GM10248 (cell line): ENCODE measurements at regions not wholly inside any gene's neighbourhood (a gene's known extent, or its start where the extent isn't known, plus 50 kb on each side); places are given as distances from the start of the nearest gene placed in this dataset.
"Not testable (repeated sequence)": the region's sequence is repeated elsewhere in the genome, so short reads cannot be mapped to it uniquely, and the experiment has no call there.

Experiments used
- CTCF ChIA-PET: fragments of 300-600 bp; sonication (Branson Sonifier 250); formaldehyde crosslinking; extraction: SDS; loops from one replicate; lab custom pipeline; 2021; ENCODE audit warnings: antibody characterized with exemption; lab: Yijun Ruan, JAX
- POLR2A ChIA-PET: fragments of 350-650 bp; sonication (Branson Sonifier 250); formaldehyde crosslinking; extraction: SDS; loops from one replicate; lab custom pipeline; 2020; ENCODE audit warnings: antibody characterized with exemption; lab: Yijun Ruan, JAX
- DNase-seq: peaks from one replicate; pipeline ENCODE4 v3.0.0; 2012; ENCODE audit errors: extremely low spot score
- TF ChIP-seq, protein P1 (sequence below): IDR thresholded peaks from 2 replicates; pipeline ENCODE4 v1.5.1; 2012; ENCODE audit warnings: mild to moderate bottlenecking, low read depth; ENCODE audit errors: extremely low read depth, missing control alignments, control extremely low read depth

DNA sequence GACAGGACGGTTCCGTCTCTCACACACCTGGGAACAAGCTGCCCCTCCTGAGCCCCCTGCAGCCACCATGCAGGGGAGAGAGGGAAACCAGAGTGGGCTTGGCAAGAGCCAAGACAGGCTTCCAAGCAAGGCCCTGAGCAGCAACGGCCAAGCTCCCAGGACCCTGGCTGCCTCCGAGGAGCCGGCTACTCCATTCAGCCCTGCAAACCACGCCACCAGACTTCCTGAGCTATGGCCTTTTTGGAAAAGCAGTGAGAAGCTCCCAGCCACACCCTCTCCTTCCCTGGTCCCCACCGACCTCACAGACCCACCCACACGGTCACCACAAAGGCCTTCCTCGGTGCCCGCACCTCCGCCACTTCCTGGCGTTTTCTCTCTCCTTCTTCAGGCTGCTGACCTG lies 479.0 kb downstream of the BRD1 start:
- no peak for DNase-seq
- ChIA-PET POLR2A (no interaction called here), CTCF (no interaction called here)
- TF ChIP-seq, protein P1, sequence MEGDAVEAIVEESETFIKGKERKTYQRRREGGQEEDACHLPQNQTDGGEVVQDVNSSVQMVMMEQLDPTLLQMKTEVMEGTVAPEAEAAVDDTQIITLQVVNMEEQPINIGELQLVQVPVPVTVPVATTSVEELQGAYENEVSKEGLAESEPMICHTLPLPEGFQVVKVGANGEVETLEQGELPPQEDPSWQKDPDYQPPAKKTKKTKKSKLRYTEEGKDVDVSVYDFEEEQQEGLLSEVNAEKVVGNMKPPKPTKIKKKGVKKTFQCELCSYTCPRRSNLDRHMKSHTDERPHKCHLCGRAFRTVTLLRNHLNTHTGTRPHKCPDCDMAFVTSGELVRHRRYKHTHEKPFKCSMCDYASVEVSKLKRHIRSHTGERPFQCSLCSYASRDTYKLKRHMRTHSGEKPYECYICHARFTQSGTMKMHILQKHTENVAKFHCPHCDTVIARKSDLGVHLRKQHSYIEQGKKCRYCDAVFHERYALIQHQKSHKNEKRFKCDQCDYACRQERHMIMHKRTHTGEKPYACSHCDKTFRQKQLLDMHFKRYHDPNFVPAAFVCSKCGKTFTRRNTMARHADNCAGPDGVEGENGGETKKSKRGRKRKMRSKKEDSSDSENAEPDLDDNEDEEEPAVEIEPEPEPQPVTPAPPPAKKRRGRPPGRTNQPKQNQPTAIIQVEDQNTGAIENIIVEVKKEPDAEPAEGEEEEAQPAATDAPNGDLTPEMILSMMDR, result no peak

DNA sequence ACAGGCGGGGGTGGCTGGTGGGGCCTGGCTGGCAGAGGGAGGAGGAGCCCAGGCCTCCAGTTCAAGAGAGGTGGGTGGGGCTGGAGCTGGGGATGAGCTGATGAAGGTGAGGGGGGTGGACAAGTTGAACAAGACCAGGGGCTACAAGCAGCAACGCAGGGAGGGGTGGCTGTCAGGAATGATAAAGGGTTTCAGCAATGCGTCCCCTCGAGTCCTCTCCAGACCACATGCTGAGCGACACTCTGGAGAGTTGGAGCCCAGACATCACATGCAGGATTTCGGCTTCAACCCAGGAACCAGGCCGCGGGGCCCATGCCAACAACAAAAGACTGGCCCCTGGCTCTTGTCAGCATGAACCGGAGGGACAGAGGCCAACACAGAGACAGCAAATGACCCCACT lies 480.3 kb downstream of the BRD1 start:
- TF ChIP-seq, protein P1, result no peak
- CTCF ChIA-PET, result no interaction called here
- no peak for DNase-seq
- POLR2A ChIA-PET, result no interaction called here

DNA sequence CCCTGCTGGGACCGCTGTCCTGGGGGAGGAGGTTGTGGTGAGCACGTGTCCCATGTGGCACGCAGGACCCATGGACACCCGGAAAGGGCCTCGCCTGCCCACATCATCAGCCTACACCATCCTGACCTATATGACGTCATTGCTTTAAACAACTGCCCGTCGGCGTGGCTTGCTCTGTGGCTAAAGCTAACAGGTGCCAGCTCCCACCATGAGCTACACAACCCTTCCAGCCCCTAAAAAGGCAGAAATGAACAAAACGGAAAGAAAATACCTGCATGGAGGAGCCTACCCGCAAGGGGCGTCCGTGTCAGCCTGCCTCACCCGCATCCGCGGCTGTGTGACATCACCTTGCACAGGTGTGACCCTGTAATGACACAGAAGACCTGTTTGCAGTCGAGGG lies 481.8 kb downstream of the BRD1 start:
- TF ChIP-seq, protein P1, result no peak
- POLR2A ChIA-PET, result no interaction called here
- CTCF ChIA-PET, result interaction anchor here (1.4 kb wide), 1 partner anchor 10 kb away, joined by 3 read pairs; no protein-coding TSS in a partner anchor
- no peak for DNase-seq

DNA sequence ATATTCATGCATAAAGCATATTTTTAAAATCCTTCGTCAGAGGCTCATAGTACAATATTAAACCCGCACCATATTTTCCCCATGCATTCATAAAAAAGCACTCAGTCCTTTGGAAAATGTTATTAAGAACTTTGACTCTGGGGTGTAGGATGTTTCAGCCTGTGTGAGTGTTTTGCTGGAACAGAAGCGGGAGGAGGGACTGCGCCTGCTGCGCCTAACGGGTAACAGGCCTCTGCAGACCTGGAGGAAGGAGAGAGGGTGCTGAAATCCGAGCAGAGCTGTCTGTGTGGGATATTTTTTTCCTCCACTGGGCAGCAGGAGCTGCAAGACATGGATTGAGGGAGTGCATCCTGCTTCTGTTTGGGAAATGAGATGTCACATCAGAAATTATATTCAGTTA lies 483.0 kb downstream of the BRD1 start:
- ChIA-PET CTCF (interaction anchor here (1.4 kb wide), 1 partner anchor 8 kb away, joined by 3 read pairs; no protein-coding TSS in a partner anchor), POLR2A (no interaction called here)

DNA sequence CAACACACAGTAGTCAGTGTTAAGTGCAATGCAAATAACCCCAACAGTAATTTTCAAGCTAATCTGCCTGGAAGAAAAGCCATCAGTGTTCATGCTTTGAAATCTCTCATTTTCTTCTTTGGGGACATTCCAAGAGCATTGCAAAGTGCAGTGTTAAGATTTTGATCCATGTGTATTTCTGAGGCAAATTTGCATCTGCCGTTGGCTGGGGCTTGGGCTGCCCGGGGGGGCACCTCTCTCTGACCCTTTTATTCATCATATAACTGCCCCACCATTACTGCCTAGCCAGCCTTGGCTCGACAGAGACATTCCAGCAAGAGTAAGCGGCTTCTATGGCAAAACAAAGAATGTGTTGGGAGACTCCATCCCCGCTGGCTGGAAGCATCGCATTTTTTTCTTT lies 483.5 kb downstream of the BRD1 start:
- DNase-seq, result no peak
- POLR2A ChIA-PET, result no interaction called here
- TF ChIP-seq, protein P1, result no peak
- CTCF ChIA-PET, result no interaction called here

More for the DNA sequence above, 483.0 kb downstream of the BRD1 start:
- TF ChIP-seq, protein P1, result no peak
- no peak for DNase-seq

DNA sequence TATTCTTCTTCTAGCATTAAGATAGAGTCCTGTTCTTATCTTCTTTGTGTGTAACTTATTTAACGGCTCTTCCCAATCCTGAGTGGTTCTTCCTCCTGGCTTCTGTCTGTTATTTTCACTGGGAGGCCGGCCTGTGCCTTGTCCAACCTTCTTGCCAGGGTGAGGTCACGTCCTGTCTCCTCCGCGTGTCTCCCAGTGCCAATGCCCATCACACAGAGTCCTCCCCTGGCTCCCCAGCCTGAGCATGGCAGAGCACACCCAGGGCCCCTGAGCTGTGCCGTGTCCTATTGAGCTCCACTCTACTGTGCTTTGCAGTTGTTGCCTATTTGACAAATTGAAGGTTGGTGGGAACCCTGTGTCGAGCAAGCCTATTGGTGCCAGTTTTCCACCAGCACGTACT lies 487.3 kb downstream of the BRD1 start:
- DNase-seq, result no peak
- ChIA-PET CTCF (interaction anchor here (1.7 kb wide), 1 partner anchor 16 kb away, joined by 3 read pairs; no protein-coding TSS in a partner anchor), POLR2A (no interaction called here)
- TF ChIP-seq, protein P1, result no peak

DNA sequence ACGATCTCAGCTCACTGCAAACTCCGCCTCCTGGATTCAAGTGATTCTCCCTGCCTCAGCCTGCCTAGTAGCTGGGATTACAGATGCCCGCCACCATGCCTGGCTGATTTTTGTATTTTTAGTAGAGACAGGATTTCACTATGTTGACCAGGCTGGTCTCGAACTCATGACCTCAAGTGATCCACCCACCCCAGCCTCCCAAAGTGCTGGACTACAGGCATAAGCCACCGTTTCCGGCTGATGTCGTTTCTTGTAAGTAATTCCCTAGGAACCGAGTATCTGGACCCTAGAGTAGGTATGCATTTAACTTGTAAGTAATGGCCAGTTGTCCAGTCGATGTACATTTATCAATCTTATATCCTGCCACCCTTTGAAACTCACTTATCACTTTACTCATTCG lies 491.2 kb downstream of the BRD1 start:
- POLR2A ChIA-PET, result not testable (repeated sequence)

More for the DNA sequence above, 491.2 kb downstream of the BRD1 start:
- not testable (repeated sequence) for DNase-seq
- CTCF ChIA-PET, result interaction anchor here (0.9 to 1.3 kb wide), 2 partner anchors 9 to 32 kb away, joined by 3 read pairs; no protein-coding TSS in a partner anchor
